ENCODE measurements at regions not wholly inside any gene's neighbourhood (a gene's known extent, or its start where the extent isn't known, plus 50 kb on each side); places are given as distances from the start of the nearest gene placed in this dataset.

- no peak for TF ChIP-seq CTCF (conservative IDR thresholded peaks at IDR 0.05; ENCODE audit: low read depth, low read length)
- TF ChIP-seq EZH2 (IDR thresholded peaks at IDR 0.05; ENCODE audit: low read length, unreplicated experiment), result no peak
- no peak for TF ChIP-seq EZH2phosphoT487 (IDR thresholded peaks at IDR 0.05; ENCODE audit: borderline replicate concordance, low read length)
These were observed 130.8 kb upstream of the TNFAIP3 start for GRCh38 chr6:137736048-137736818.

Data from PC-3 (cell line).